SK-N-SH (cell line): ENCODE measurements at regions not wholly inside any gene's neighbourhood (a gene's known extent, or its start where the extent isn't known, plus 50 kb on each side); places are given as distances from the start of the nearest gene placed in this dataset.
A peak's percentile ranks its signal among the peaks of the same experiment; 100 is the strongest.

ENCODE experiments used
- CTCF ChIA-PET: fragments of 300-600, 350-600 bp; formaldehyde crosslinking; extraction: SDS; loops from one replicate; lab custom pipeline; 2021; lab: Yijun Ruan, JAX
- POLR2A ChIA-PET: fragments of 350-600 bp; sonication (Branson Sonifier 250); formaldehyde crosslinking; extraction: SDS; loops from one replicate; lab custom pipeline; 2020; ENCODE audit warnings: antibody characterized with exemption, inconsistent platforms; lab: Yijun Ruan, JAX
- DNase-seq: peaks from one replicate; pipeline ENCODE4 v3.0.0; 2012
- H2AFZ ChIP-seq: fragments of 200-600 bp; sonication (generic); 2 replicates; pipeline ENCODE4 v1.8.1; 2016; ENCODE audit warnings: antibody characterized with exemption, mild to moderate bottlenecking, low read depth
- H3F3A ChIP-seq: fragments of 200-600 bp; sonication (generic); replicated peaks from 2 replicates; pipeline ENCODE3; 2016; ENCODE audit warnings: antibody characterized with exemption, mild to moderate bottlenecking; ENCODE audit not compliant: insufficient read depth
- H3K27ac ChIP-seq, 2 experiments: fragments of 200-500 bp in 1 of 2; fragments of 200-600 bp in 1 of 2; sonication (Bioruptor generic) in 1 of 2; sonication (generic), shearing (Covaris generic) in 1 of 2; 2 replicates each; pipeline versions ENCODE4 v1.5.1 to v1.6.1; 2014 to 2016; ENCODE audit warnings: low read depth in 2 of 2, inconsistent platforms in 1 of 2, low read length in 1 of 2, mild to moderate bottlenecking in 1 of 2, mixed read lengths in 1 of 2
- H3K27me3 ChIP-seq: fragments of 200-600 bp; sonication (generic), shearing (Covaris generic); 2 replicates; pipeline ENCODE4 v1.6.1; 2016; ENCODE audit warnings: mixed run types; ENCODE audit not compliant: insufficient read depth
- H3K36me3 ChIP-seq, 2 experiments: fragments of 200-500 bp in 1 of 2; fragments of 200-600 bp in 1 of 2; sonication (Bioruptor generic) in 1 of 2; sonication (generic) in 1 of 2; replicated peaks in 1 of 2; 2 replicates each; pipeline versions ENCODE3 to v1.5.1; 2014 to 2016; ENCODE audit warnings: low read length in 1 of 2, mild to moderate bottlenecking in 1 of 2; ENCODE audit not compliant: insufficient read depth in 2 of 2, control insufficient read depth in 1 of 2
- H3K4me1 ChIP-seq, 2 experiments: fragments of 200-500 bp in 1 of 2; fragments of 200-600 bp in 1 of 2; sonication (Bioruptor generic) in 1 of 2; sonication (generic), shearing (Covaris generic) in 1 of 2; 2 replicates each; pipeline versions ENCODE4 v1.5.1 to v1.6.1; 2014 to 2016; ENCODE audit warnings: low read depth in 1 of 2, low read length in 1 of 2, mixed run types in 1 of 2; ENCODE audit not compliant: insufficient read depth in 2 of 2, control insufficient read depth in 1 of 2
- H3K4me2 ChIP-seq: fragments of 200-600 bp; sonication (generic), shearing (Covaris generic); 2 replicates; pipeline ENCODE4 v1.6.1; 2017; ENCODE audit warnings: mixed run types
- H3K4me3 ChIP-seq, 2 experiments: fragments of 200-500 bp in 1 of 2; fragments of 200-600 bp in 1 of 2; sonication (Bioruptor generic) in 1 of 2; sonication (generic), shearing (Covaris generic) in 1 of 2; 2 replicates each; pipeline versions ENCODE4 v1.5.1 to v1.8.1; 2014 to 2016; ENCODE audit warnings: low read depth in 2 of 2, inconsistent platforms in 1 of 2, low read length in 1 of 2, mild to moderate bottlenecking in 1 of 2, mixed read lengths in 1 of 2, moderate library complexity in 1 of 2
- H3K79me2 ChIP-seq: fragments of 200-600 bp; sonication (generic); 2 replicates; pipeline ENCODE4 v1.8.1; 2017; ENCODE audit warnings: mild to moderate bottlenecking; ENCODE audit not compliant: insufficient read depth
- H3K9ac ChIP-seq: fragments of 200-600 bp; sonication (generic); 2 replicates; pipeline ENCODE4 v1.6.1; 2017; ENCODE audit warnings: mixed run types
- H3K9me2 ChIP-seq: fragments of 200-600 bp; sonication (generic); 2 replicates; pipeline ENCODE4 v1.6.1; 2017; ENCODE audit warnings: mixed run types
- H3K9me3 ChIP-seq: fragments of 200-600 bp; sonication (generic); 2 replicates; pipeline ENCODE4 v1.6.1; 2017; ENCODE audit warnings: mixed run types, mild to moderate bottlenecking, moderate library complexity
- H4K20me1 ChIP-seq: fragments of 200-600 bp; sonication (generic); 2 replicates; pipeline ENCODE4 v1.6.1; 2017; ENCODE audit warnings: mild to moderate bottlenecking, mixed run types; ENCODE audit not compliant: insufficient read depth
- CHD2 ChIP-seq: fragments of 150-350 bp; IDR thresholded peaks from 2 replicates; pipeline ENCODE4 v1.6.1; 2018; ENCODE audit warnings: low read length; ENCODE audit not compliant: partially characterized antibody
- EP300 ChIP-seq, 2 experiments: IDR thresholded peaks; 2 replicates each; pipeline versions ENCODE4 v1.4.0 to v1.6.1; 2012; ENCODE audit warnings: borderline replicate concordance in 1 of 2, low read depth in 1 of 2, low read length in 1 of 2
- EZH2phosphoT487 ChIP-seq: fragments of 200-600 bp; sonication (generic); IDR thresholded peaks from 2 replicates; pipeline ENCODE4 v1.6.1; 2017; ENCODE audit warnings: low read depth, mixed run types, mild to moderate bottlenecking, antibody characterized with exemption, moderate library complexity, borderline replicate concordance
- FOSL2 ChIP-seq: IDR thresholded peaks from 2 replicates; pipeline ENCODE4 v1.4.0; 2012; ENCODE audit warnings: low read depth, mild to moderate bottlenecking, moderate library complexity, borderline replicate concordance
- GABPA ChIP-seq: IDR thresholded peaks from 2 replicates; pipeline ENCODE4 v1.4.0; 2012; ENCODE audit warnings: low read depth, mild to moderate bottlenecking
- MXI1 ChIP-seq: IDR thresholded peaks from 2 replicates; pipeline ENCODE4 v1.6.1; 2012; ENCODE audit warnings: mild to moderate bottlenecking, low read depth, low read length, improper control_type of control experiment
- NFIC ChIP-seq: IDR thresholded peaks from 2 replicates; pipeline ENCODE4 v1.4.0; 2012; ENCODE audit warnings: borderline replicate concordance
- PBX3 ChIP-seq: IDR thresholded peaks from 2 replicates; pipeline ENCODE4; 2012
- SIN3A ChIP-seq: IDR thresholded peaks from 2 replicates; pipeline ENCODE4 v1.6.1; 2012; ENCODE audit warnings: low read depth, mild to moderate bottlenecking, low read length, moderate library complexity, borderline replicate concordance
- TCF12 ChIP-seq: IDR thresholded peaks from 2 replicates; pipeline ENCODE4 v1.4.0; 2012
- ZBTB33 ChIP-seq: IDR thresholded peaks from 2 replicates; pipeline ENCODE4 v1.4.0; 2012; ENCODE audit warnings: low read depth, borderline replicate concordance
- WGBS: methylation state at CpG from one replicate; pipeline ENCODE4 v1.1.6; 2017; ENCODE audit warnings: low lambda C conversion rate; 5-methylcytosine and 5-hydroxymethylcytosine counted together
- TF ChIP-seq, protein P1 (sequence below): fragments of 150-350 bp; IDR thresholded peaks from 2 replicates; pipeline ENCODE4 v1.6.1; 2017; ENCODE audit warnings: antibody characterized with exemption, low read length, low read depth, borderline replicate concordance

GRCh38 chr6:122005661-122006060, 393.8 kb upstream of the HSF2 start (continued):
- TF ChIP-seq FOSL2 (no peak), SIN3A (no peak), ZBTB33 (no peak), CHD2 (no peak)

GRCh38 chr6:122007339-122007738, 392.1 kb upstream of the HSF2 start:
- Histone ChIP-seq H3K9me3 (no peaks in the 10 kb centered on the region), H3K9ac (no peak overlapping the region), H3K27me3 (no peaks in the 10 kb centered on the region), H3F3A (no peaks in the 10 kb centered on the region), H3K4me1 (peaks cover 2 to 12% of the 10 kb centered on the region in 2 experiments; a peak in 3 of 4 replicates), H3K4me3 (no peak overlapping the region), H3K27ac (peak overlapping the region in 1 of 2 experiments; percentile 43; a peak in 2 of 4 replicates), H4K20me1 (no peaks in the 10 kb centered on the region), H3K79me2 (no peaks in the 10 kb centered on the region), H3K36me3 (no peaks in the 10 kb centered on the region), H2AFZ (peak overlapping the region; percentile 45; the same call in 1 of the 2 replicates), H3K9me2 (no peaks in the 10 kb centered on the region), H3K4me2 (no peak overlapping the region)
- POLR2A ChIA-PET = no interaction called here
- DNase-seq = peak; percentile 3
- 28% methylated on average over 1 of the region's 1 CpG for WGBS
- CTCF ChIA-PET = no interaction called here
- TF ChIP-seq EP300 (IDR thresholded peaks at IDR 0.05; ENCODE audit: borderline replicate concordance in 1 of 2, low read depth in 1 of 2, low read length in 1 of 2) (peak in 1 of 2 experiments; percentile 14; a peak in 1 of 4 replicates), NFIC (no peak), TCF12 (peak; percentile 61; the same call in 1 of the 2 replicates), GABPA (no peak), CHD2 (no peak), EZH2phosphoT487 (no peak)
- TF ChIP-seq, protein P1, sequence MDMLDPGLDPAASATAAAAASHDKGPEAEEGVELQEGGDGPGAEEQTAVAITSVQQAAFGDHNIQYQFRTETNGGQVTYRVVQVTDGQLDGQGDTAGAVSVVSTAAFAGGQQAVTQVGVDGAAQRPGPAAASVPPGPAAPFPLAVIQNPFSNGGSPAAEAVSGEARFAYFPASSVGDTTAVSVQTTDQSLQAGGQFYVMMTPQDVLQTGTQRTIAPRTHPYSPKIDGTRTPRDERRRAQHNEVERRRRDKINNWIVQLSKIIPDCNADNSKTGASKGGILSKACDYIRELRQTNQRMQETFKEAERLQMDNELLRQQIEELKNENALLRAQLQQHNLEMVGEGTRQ = no peak

DNA sequence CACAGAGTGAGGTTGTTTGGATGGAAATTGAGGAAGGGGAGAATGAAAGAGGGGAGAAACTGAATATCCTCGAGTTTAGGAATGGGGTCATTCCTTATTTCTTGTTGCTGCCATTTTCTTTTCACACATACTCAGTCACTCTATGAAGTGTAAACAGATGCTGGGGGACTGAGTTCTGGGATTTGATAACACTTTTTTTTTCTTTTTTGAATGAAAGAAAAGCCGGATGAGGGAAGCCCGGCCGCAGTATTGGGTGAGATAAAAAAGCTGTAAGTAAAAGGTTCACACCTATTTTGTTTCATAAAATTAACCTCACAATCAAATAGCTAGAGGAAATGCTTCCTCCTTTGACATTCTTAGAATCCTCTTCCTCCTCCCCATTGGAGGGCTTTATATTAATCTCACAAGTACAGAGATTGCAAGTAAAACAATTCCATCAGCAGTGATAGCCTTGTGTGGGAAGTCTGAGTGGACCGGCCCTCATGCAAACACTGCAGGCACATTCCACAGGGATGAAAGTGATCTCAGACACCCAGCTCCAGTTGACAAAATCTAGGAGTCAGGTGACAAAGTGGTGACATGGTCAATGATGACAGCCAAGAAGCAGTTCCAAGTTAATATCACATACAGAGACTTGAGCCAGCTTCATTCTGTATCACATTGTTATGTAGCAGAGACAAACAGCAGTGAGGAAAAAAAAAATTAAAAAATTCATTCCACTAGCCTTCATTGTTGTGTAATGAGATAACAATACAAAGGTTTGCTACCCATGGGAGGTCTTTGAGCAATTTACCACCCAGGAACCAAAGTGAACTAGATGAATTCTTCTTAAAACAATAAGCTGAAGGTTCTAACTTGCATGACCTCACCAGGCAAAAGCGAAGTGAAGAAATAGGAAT, 391.1 kb upstream of the HSF2 start:
- H3K79me2 ChIP-seq = no peaks in the 10 kb centered on the region
- peaks cover 2 to 12% of the 10 kb centered on the region in 2 experiments; a peak in 3 of 4 replicates for H3K4me1 ChIP-seq
- no peak overlapping the region for H3K4me2 ChIP-seq
- WGBS = 86% methylated on average over 6 of the region's 6 CpGs
- H3K9me3 ChIP-seq = no peaks in the 10 kb centered on the region
- no peaks in the 10 kb centered on the region for H3K36me3 ChIP-seq
- POLR2A ChIA-PET = no interaction called here
- no peaks in the 10 kb centered on the region for H3F3A ChIP-seq
- no peaks in the 10 kb centered on the region for H3K9me2 ChIP-seq
- H2AFZ ChIP-seq = peak overlapping the region; percentile 45; the same call in 1 of the 2 replicates
- H4K20me1 ChIP-seq = no peaks in the 10 kb centered on the region
- TF ChIP-seq PBX3 (peak; percentile 29; the same call in 1 of the 2 replicates), MXI1 (no peak)
- no peaks in the 10 kb centered on the region for H3K27me3 ChIP-seq
- no peak overlapping the region for H3K9ac ChIP-seq
- DNase-seq = no peak
- no peak overlapping the region for H3K4me3 ChIP-seq
- peak overlapping the region in 1 of 2 experiments; percentile 14; a peak in 1 of 4 replicates for H3K27ac ChIP-seq
- CTCF ChIA-PET = no interaction called here
